CD1c-positive myeloid dendritic cell (primary cell): ENCODE measurements at regions not wholly inside any gene's neighbourhood (a gene's known extent, or its start where the extent isn't known, plus 50 kb on each side); places are given as distances from the start of the nearest gene placed in this dataset.
A peak's percentile ranks its signal among the peaks of the same experiment; 100 is the strongest.
"Not testable (repeated sequence)": the region's sequence is repeated elsewhere in the genome, so short reads cannot be mapped to it uniquely, and the experiment has no call there.

Experiments used
- DNase-seq: peaks from one replicate; pipeline ENCODE4 v3.0.0-alpha.2; 2016; ENCODE audit errors: extremely low spot score

- DNase-seq: no peak
These were observed 231.5 kb upstream of the SETMAR start for GRCh38 chr3:4071481-4072184.

DNA sequence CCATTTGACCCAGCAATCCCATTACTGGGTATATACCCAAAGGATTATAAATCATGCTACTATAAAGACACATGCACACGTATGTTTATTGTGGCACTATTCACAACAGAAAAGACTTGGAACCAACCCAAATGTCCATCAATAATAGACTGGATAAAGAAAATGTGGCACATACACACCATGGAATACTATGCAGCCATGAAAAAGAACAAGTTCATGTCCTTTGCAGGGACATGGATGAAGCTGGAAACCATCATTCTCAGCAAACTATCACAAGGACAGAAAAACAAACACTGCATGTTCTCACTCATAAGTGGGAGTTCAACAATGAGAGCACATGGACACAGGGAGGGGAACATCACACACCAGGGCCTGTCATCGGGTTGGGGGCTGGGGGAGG is 225.9 kb upstream of the SETMAR start:
- not testable (repeated sequence) for DNase-seq

- no peak for DNase-seq
These were observed 225.2 kb upstream of the SETMAR start for GRCh38 chr3:4077950-4078349.

GRCh38 chr3:4078903-4079302 is 224.3 kb upstream of the SETMAR start:
- no peak for DNase-seq

- no peak for DNase-seq
These were observed 223.6 kb upstream of the SETMAR start for GRCh38 chr3:4079339-4080195.

DNA sequence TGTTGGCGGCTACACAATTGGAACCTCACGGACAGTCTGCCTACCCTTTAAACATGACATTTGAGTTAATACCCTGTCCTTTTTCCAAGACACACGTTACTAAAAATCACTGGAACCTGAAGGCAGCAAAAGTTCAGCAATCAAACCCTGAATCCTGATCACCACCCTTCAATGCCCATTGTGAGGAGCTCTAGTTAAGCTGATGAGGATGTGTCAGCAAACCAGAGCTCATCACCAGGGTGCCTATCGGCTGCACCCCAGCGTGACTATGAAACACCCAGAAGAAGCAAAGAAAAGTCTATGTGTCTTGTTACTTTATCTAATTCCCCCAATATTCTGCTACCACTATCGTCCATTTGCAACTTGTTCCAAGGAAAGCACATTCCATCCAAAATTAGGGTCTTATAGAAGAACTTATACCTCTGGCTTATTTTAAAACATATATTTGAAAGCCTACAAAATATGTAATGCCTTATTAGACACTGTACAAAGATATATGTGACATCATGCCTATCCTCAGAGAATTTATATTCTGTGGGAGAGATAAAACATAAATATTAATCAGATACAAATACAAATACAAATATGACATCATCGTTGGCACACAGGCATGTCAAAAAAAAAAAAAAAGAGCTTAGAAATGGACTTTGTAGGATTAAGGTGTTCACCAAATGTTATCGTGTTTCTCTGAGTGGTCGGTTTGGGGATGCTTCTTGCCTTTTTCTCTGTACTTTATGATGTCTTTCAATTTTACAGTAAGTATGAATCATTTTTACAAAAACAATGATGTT is 219.7 kb upstream of the SETMAR start:
- DNase-seq: no peak

GRCh38 chr3:4084271-4084670 is 218.9 kb upstream of the SETMAR start:
- no peak for DNase-seq

DNA sequence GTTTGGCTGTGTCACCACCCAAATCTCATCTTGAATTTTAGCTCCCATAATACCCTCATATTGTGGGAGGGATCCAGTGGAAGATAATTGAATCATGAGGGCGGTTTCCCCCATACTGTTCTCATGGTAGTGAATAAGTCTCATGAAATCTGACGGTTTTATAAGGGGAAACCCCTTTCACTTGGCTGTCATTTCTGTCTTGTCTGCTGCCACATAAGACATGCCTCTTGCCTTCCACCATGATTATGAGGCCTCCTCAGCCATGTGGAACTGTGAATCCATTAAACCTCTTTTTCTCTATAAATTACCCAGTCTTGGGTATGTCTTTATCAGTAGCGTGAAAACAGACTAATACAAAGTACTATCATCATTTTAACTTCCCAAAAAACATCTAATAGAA is 216.5 kb upstream of the SETMAR start:
- DNase-seq: not testable (repeated sequence)

GRCh38 chr3:4091786-4092185 is 211.4 kb upstream of the SETMAR start:
- no peak for DNase-seq

- no peak for DNase-seq
These were observed 205.4 kb upstream of the SETMAR start for GRCh38 chr3:4097801-4098200.

GRCh38 chr3:4099607-4100006 is 203.6 kb upstream of the SETMAR start:
- no peak for DNase-seq

GRCh38 chr3:4107430-4107829 is 195.7 kb upstream of the SETMAR start:
- DNase-seq: no peak

GRCh38 chr3:4113811-4114522 is 189.2 kb upstream of the SETMAR start:
- DNase-seq: peak; percentile 17

DNA sequence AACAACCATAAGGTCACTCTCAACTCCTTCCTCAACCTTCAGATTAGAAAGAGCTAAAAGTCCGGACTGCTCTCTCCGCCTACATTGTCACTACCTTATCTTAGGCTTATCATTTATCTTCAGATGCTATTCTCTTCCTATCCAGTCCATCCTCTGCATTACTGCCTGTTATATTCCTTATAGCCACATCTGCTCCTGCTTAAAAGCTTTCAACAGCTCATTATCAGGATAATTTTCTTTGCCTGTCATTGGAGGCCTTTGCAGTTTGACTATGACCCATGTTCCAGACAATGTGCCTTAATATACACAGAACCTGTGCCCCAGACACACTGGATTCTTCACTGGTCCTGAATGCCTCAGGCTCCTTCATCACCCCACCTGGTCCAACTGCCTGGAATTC is 184.1 kb upstream of the SETMAR start:
- no peak for DNase-seq

GRCh38 chr3:4125576-4125975 is 177.6 kb upstream of the SETMAR start:
- DNase-seq: no peak

DNA sequence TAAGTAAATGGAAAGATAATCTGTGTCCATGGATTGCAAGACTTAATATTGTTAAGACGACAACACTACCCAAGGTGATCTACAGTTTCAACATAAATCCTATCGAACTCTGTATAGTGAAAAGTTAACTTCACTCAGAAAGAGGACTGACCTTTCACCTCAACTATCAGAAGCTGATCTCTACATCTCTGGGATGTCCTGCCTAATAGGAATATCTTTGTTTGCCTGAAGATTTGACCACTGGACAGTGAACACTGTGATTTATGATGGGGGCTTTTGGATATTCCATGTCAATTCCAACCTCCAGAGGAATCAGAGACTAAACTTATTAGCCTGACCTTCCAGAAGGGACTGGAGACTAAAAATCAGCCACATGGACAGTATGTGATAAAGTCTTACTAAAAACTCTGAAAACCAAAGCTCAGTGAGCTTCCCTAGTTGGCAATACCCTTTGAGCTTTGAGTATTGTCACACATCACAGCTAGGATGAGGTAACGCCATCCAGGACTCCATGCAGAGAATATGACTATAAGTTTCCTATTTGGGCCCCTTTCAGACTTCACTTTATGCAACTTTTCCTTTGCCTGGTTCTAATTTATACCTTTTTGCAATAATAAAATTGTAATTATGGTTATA is 164.9 kb upstream of the SETMAR start:
- DNase-seq: no peak

DNA sequence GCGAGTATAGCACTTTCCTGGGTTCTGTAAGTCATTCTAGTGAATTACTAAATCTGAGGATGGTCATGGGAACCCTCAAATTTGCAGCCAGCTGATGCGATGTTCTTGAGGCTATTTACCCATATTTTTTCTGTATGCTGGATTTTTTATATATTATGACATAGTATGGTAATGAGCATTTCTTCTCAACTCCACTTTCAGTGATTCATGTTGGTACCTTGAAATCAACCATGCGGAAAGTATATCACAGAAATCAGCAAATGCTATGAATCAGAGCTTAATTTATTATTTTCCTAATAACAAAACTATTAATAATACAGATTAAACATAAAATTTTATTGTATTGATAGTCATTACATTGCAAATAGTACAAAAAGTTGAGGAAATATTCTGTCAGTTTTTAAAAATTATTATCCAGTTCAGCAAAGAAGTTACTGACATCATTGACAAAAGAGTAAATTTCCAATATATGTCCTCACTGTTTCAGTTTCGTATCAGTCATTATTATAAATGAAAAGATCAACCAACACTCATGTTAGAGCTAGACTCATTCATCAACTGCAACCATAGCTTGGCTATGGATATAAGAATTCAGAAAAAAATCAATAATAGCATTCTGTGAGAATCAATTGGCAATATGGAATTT is 164.3 kb upstream of the SETMAR start:
- DNase-seq: no peak

GRCh38 chr3:4139462-4140140 is 163.6 kb upstream of the SETMAR start:
- no peak for DNase-seq

- DNase-seq: no peak
These were observed 162.2 kb upstream of the SETMAR start for GRCh38 chr3:4140921-4141320.

- no peak for DNase-seq
These were observed 155.5 kb upstream of the SETMAR start for GRCh38 chr3:4147556-4148118.
